ENCODE measurements at regions not wholly inside any gene's neighbourhood (a gene's known extent, or its start where the extent isn't known, plus 50 kb on each side); places are given as distances from the start of the nearest gene placed in this dataset.

GRCh38 chr5:117131876-117132275 is 557.3 kb upstream of the SEMA6A start:
- TF ChIP-seq, protein P1, sequence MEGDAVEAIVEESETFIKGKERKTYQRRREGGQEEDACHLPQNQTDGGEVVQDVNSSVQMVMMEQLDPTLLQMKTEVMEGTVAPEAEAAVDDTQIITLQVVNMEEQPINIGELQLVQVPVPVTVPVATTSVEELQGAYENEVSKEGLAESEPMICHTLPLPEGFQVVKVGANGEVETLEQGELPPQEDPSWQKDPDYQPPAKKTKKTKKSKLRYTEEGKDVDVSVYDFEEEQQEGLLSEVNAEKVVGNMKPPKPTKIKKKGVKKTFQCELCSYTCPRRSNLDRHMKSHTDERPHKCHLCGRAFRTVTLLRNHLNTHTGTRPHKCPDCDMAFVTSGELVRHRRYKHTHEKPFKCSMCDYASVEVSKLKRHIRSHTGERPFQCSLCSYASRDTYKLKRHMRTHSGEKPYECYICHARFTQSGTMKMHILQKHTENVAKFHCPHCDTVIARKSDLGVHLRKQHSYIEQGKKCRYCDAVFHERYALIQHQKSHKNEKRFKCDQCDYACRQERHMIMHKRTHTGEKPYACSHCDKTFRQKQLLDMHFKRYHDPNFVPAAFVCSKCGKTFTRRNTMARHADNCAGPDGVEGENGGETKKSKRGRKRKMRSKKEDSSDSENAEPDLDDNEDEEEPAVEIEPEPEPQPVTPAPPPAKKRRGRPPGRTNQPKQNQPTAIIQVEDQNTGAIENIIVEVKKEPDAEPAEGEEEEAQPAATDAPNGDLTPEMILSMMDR (IDR thresholded peaks at IDR 0.05), result no peak
- TF ChIP-seq POLR2AphosphoS5 (IDR thresholded peaks at IDR 0.05), result no peak
